MM.1S (cell line): ENCODE measurements at regions not wholly inside any gene's neighbourhood (a gene's known extent, or its start where the extent isn't known, plus 50 kb on each side); places are given as distances from the start of the nearest gene placed in this dataset.
A peak's percentile ranks its signal among the peaks of the same experiment; 100 is the strongest.

Experiments
- DNase-seq: peaks from one replicate; pipeline ENCODE4 v3.0.0-alpha.2; 2015
- H2AFZ ChIP-seq: fragments of 300-600 bp; sonication (generic); 2 replicates; pipeline ENCODE4 v1.6.0; 2016; ENCODE audit warnings: antibody characterized with exemption, low read length
- H3F3A ChIP-seq: fragments of 300-600 bp; sonication (generic); 2 replicates; pipeline ENCODE4 v1.6.1; 2016; ENCODE audit warnings: mild to moderate bottlenecking, antibody characterized with exemption, low read length, moderate library complexity, mixed read lengths; ENCODE audit not compliant: insufficient read depth
- H3K27ac ChIP-seq: fragments of 300-600 bp; sonication (generic); 2 replicates; pipeline ENCODE4 v1.5.1; 2016; ENCODE audit warnings: mild to moderate bottlenecking, low read length
- H3K27me3 ChIP-seq: fragments of 300-600 bp; sonication (generic); replicated peaks from 2 replicates; pipeline ENCODE4 v1.6.0; 2016; ENCODE audit warnings: low read length; ENCODE audit not compliant: insufficient read depth
- H3K36me3 ChIP-seq: fragments of 300-600 bp; sonication (generic); replicated peaks from 2 replicates; pipeline ENCODE4 v1.6.1; 2016; ENCODE audit warnings: mild to moderate bottlenecking, low read length, mixed read lengths; ENCODE audit not compliant: insufficient read depth
- H3K4me1 ChIP-seq: fragments of 300-600 bp; sonication (generic); 2 replicates; pipeline ENCODE4 v1.6.1; 2016; ENCODE audit warnings: low read length, mixed read lengths
- H3K4me2 ChIP-seq: fragments of 300-600 bp; sonication (generic); 2 replicates; pipeline ENCODE4 v1.6.0; 2016; ENCODE audit warnings: low read depth, low read length
- H3K4me3 ChIP-seq: fragments of 300-600 bp; sonication (generic); 2 replicates; pipeline ENCODE4 v1.5.1; 2016; ENCODE audit warnings: low read length, mixed read lengths
- H3K79me2 ChIP-seq: fragments of 300-600 bp; sonication (generic); 2 replicates; pipeline ENCODE4 v1.6.1; 2016; ENCODE audit warnings: mixed run types, low read length, mixed read lengths
- H3K9ac ChIP-seq: fragments of 300-600 bp; sonication (generic); 2 replicates; pipeline ENCODE4 v1.6.1; 2016; ENCODE audit warnings: low read length, mixed read lengths
- H3K9me2 ChIP-seq: fragments of 300-600 bp; sonication (generic); replicated peaks from 2 replicates; pipeline ENCODE4 v1.6.1; 2016; ENCODE audit warnings: mild to moderate bottlenecking, low read length, mixed read lengths; ENCODE audit not compliant: insufficient read depth
- H3K9me3 ChIP-seq: fragments of 300-600 bp; sonication (generic); replicated peaks from 2 replicates; pipeline ENCODE4 v1.6.1; 2016; ENCODE audit warnings: mild to moderate bottlenecking, low read length, mixed read lengths; ENCODE audit not compliant: insufficient read depth
- H4K20me1 ChIP-seq: fragments of 300-600 bp; sonication (generic); 2 replicates; pipeline ENCODE4 v1.6.1; 2016; ENCODE audit warnings: mild to moderate bottlenecking, low read length, moderate library complexity, mixed read lengths; ENCODE audit not compliant: insufficient read depth
- EZH2 ChIP-seq: fragments of 300-600 bp; sonication (generic); optimal IDR thresholded peaks from 2 replicates; pipeline ENCODE3; 2017; ENCODE audit warnings: low read depth, mild to moderate bottlenecking, antibody characterized with exemption, low read length, mixed read lengths
- EZH2phosphoT487 ChIP-seq: fragments of 300-600 bp; sonication (generic); IDR thresholded peaks from 2 replicates; pipeline ENCODE4 v1.6.1; 2018; ENCODE audit warnings: antibody characterized with exemption, low read length
- TF ChIP-seq, protein P1 (sequence below): fragments of 300-600 bp; sonication (generic); IDR thresholded peaks from 2 replicates; pipeline ENCODE4 v1.5.1; 2016; ENCODE audit warnings: antibody characterized with exemption, low read length, mixed read lengths

DNA sequence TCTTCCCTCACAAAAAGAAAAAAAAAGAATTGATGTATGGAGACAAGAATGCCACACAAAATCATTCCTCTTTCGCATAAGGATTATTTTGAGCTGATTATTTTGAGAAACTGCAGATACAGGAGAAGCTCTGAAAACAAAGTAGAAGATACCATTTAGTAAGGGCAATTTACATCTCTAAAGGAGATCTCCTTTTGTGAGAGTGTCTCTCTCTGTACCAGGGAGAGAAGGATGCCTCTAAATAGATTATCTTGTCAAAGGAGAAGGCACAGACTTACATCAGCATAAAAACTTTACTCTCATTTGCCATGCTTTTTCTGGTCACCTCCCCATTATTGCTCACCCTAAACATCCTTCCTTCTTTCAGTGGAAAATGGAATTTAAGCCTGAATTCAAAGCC is 747.9 kb upstream of the COBL start:
- TF ChIP-seq, protein P1, sequence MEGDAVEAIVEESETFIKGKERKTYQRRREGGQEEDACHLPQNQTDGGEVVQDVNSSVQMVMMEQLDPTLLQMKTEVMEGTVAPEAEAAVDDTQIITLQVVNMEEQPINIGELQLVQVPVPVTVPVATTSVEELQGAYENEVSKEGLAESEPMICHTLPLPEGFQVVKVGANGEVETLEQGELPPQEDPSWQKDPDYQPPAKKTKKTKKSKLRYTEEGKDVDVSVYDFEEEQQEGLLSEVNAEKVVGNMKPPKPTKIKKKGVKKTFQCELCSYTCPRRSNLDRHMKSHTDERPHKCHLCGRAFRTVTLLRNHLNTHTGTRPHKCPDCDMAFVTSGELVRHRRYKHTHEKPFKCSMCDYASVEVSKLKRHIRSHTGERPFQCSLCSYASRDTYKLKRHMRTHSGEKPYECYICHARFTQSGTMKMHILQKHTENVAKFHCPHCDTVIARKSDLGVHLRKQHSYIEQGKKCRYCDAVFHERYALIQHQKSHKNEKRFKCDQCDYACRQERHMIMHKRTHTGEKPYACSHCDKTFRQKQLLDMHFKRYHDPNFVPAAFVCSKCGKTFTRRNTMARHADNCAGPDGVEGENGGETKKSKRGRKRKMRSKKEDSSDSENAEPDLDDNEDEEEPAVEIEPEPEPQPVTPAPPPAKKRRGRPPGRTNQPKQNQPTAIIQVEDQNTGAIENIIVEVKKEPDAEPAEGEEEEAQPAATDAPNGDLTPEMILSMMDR, result no peak
- TF ChIP-seq EZH2phosphoT487 (no peak), EZH2 (no peak)
- no peaks in the 10 kb centered on the region for H3K79me2 ChIP-seq

GRCh38 chr7:52061666-52062065 is 745.1 kb upstream of the COBL start:
- Histone ChIP-seq H3K36me3 (no peaks in the 10 kb centered on the region), H3K9me2 (no peaks in the 10 kb centered on the region), H4K20me1 (no peaks in the 10 kb centered on the region), H3K27ac (no peak overlapping the region), H3K4me2 (no peak overlapping the region), H3K4me1 (peaks cover 10% of the 10 kb centered on the region), H3K4me3 (no peak overlapping the region), H3K27me3 (no peaks in the 10 kb centered on the region), H3K79me2 (no peaks in the 10 kb centered on the region), H3K9me3 (no peaks in the 10 kb centered on the region), H3F3A (no peaks in the 10 kb centered on the region; the same call in 1 of the 2 replicates), H2AFZ (no peak overlapping the region), H3K9ac (no peak overlapping the region)
- no peak for TF ChIP-seq EZH2
- TF ChIP-seq, protein P1, result no peak
- no peak for TF ChIP-seq EZH2phosphoT487
- no peak for DNase-seq

More for the DNA sequence above, 747.9 kb upstream of the COBL start:
- Histone ChIP-seq H3K4me2 (no peak overlapping the region), H3K4me3 (no peak overlapping the region), H3K36me3 (no peaks in the 10 kb centered on the region), H3K27me3 (no peaks in the 10 kb centered on the region), H3K27ac (no peak overlapping the region), H3F3A (no peaks in the 10 kb centered on the region), H3K9me3 (no peaks in the 10 kb centered on the region), H2AFZ (no peak overlapping the region), H3K4me1 (peaks cover 10% of the 10 kb centered on the region), H3K9me2 (no peaks in the 10 kb centered on the region), H3K9ac (no peak overlapping the region), H4K20me1 (no peaks in the 10 kb centered on the region)
- no peak for DNase-seq

DNA sequence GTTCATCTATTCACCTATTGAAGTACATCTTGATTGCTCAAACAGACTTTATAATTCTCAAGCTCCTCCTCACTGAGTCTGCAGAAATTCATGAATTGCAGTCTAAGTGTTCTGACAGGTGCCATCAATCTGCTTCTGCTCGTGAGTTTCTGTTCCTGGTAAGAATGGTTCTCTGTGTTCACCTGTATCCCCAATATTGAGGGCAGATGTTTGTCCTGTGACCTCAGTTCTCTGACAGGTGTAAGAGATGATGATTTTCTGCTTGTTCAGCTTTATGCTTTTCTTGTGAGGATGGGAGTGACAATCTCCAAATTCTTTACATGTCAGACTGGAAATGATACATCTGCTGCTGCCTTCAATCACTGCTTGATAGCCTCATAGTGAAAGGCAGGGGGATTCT is 736.9 kb upstream of the COBL start:
- peak; percentile 90 for DNase-seq
- Histone ChIP-seq H3K36me3 (no peaks in the 10 kb centered on the region), H3F3A (peaks cover 15% of the 10 kb centered on the region), H3K27ac (peak overlapping the region; percentile 84), H3K9me2 (no peaks in the 10 kb centered on the region), H3K9ac (peak overlapping the region; percentile 44; the same call in 1 of the 2 replicates), H3K4me3 (peak overlapping the region; percentile 40; the same call in 1 of the 2 replicates), H3K4me1 (peaks cover 24% of the 10 kb centered on the region), H3K79me2 (no peaks in the 10 kb centered on the region), H3K27me3 (no peaks in the 10 kb centered on the region), H4K20me1 (no peaks in the 10 kb centered on the region), H2AFZ (peak overlapping the region; percentile 44; the same call in 1 of the 2 replicates), H3K4me2 (peak overlapping the region; percentile 73), H3K9me3 (no peaks in the 10 kb centered on the region)
- TF ChIP-seq EZH2phosphoT487, result no peak
- TF ChIP-seq, protein P1, result no peak
- no peak for TF ChIP-seq EZH2
